ENCODE measurements at regions not wholly inside any gene's neighbourhood (a gene's known extent, or its start where the extent isn't known, plus 50 kb on each side); places are given as distances from the start of the nearest gene placed in this dataset.

DNA sequence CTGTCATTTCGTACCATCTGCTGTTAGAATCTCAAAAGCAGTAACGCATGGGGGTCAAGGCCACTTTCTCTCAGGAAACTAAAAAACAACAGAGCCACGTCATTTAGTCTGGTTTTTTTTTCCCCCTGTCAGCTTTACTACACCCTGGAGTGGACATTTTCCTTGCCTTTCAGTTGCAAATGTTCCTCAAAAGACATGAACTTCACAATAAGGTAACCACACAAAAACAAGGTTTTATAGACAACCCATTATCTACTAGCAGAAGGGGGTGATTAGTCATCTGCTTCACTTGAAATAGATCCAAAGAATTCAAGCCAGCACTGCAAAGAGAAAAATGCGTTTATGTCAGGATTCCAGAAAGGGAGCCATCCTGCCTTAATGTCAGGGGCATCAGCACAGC, 171.8 kb upstream of the CDIN1 start (continued):
- TF ChIP-seq CREB1 (IDR thresholded peaks at IDR 0.05; ENCODE audit: low read depth): no peak
- TF ChIP-seq ATF7 (IDR thresholded peaks at IDR 0.05; ENCODE audit: low read depth): no peak

- SMC1A ChIA-PET (ENCODE audit: uncharacterized antibody, unreplicated experiment): no interaction called here
- no peak overlapping the region for H3K4me3 ChIP-seq
- no peaks in the 10 kb centered on the region for H3K9me3 ChIP-seq (replicated peaks; ENCODE audit: control insufficient read depth, insufficient read depth, low read length)
- FAIRE-seq (no peak), DNase-seq (ENCODE audit: low read depth, low spot score) (no peak), ATAC-seq (no peak)
- no peak overlapping the region for H3K9ac ChIP-seq (ENCODE audit: control insufficient read depth, insufficient read depth, low read length)
- RAD21 ChIA-PET (ENCODE audit: unreplicated experiment): no interaction called here
- BruUV-seq (replicated peaks): no TSS peak
- no peaks in the 10 kb centered on the region for H3K79me2 ChIP-seq (ENCODE audit: control insufficient read depth, insufficient read depth, low read length)
- H4K20me1 ChIP-seq (ENCODE audit: control insufficient read depth, insufficient read depth): no peaks in the 10 kb centered on the region
- in situ Hi-C loops (cut with MboI) (no loop called here), intact Hi-C loops (cut with micrococcal nuclease; ENCODE audit: unreplicated experiment) (no loop called here)
- 29% methylated on average over 6 of the region's 6 CpGs for WGBS (ENCODE audit: insufficient coverage, insufficient replicate concordance, low lambda C conversion rate, missing lambda C conversion rate)
- no peak overlapping the region for H2AFZ ChIP-seq (ENCODE audit: control insufficient read depth, low read depth, low read length)
- H3K4me2 ChIP-seq (ENCODE audit: control insufficient read depth, insufficient read depth): no peak overlapping the region
- H3K27ac ChIP-seq (ENCODE audit: control insufficient read depth, insufficient read depth): no peak overlapping the region
- CTCF ChIA-PET: no interaction called here
- H3K36me3 ChIP-seq (ENCODE audit: control insufficient read depth in 2 of 2, insufficient read depth in 2 of 2, low read length in 1 of 2): no peaks in the 10 kb centered on the region
- POLR2A ChIA-PET: no interaction called here
- no peaks in the 10 kb centered on the region for H3K27me3 ChIP-seq (replicated peaks in 1 of 2; ENCODE audit: control insufficient read depth in 2 of 2, insufficient read depth in 2 of 2, low read length in 1 of 2)
- TF ChIP-seq, protein P1, sequence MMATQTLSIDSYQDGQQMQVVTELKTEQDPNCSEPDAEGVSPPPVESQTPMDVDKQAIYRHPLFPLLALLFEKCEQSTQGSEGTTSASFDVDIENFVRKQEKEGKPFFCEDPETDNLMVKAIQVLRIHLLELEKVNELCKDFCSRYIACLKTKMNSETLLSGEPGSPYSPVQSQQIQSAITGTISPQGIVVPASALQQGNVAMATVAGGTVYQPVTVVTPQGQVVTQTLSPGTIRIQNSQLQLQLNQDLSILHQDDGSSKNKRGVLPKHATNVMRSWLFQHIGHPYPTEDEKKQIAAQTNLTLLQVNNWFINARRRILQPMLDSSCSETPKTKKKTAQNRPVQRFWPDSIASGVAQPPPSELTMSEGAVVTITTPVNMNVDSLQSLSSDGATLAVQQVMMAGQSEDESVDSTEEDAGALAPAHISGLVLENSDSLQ (IDR thresholded peaks at IDR 0.05): no peak
- TF ChIP-seq ZNF687 (IDR thresholded peaks at IDR 0.05): no peak
- H3K4me1 ChIP-seq (ENCODE audit: control insufficient read depth, insufficient read depth, low read length): no peaks in the 10 kb centered on the region
Measured at GRCh38 chr15:36409819-36410218, 169.6 kb upstream of the CDIN1 start.

Measured in GM12878 (cell line).